IMR-90 (cell line): ENCODE measurements at regions not wholly inside any gene's neighbourhood (a gene's known extent, or its start where the extent isn't known, plus 50 kb on each side); places are given as distances from the start of the nearest gene placed in this dataset.

Experiments used
- ATAC-seq: fragments of 200-7000 bp; cut with Tn5 transposase; 2 replicates; pipeline ENCODE4 v1.9.1; 2020; ENCODE audit warnings: low read depth, mild to moderate bottlenecking, moderate library complexity
- BruUV-seq: library from RNA; stranded (reverse); fragments of 400-500 nt; replicated peaks from 2 replicates; lab custom pipeline; 2021; lab: Mats Ljungman, UMichigan
- CTCF ChIA-PET: fragments of 300-600 bp; formaldehyde crosslinking; extraction: SDS; loops from one replicate; lab custom pipeline; 2021; ENCODE audit warnings: antibody characterized with exemption; lab: Yijun Ruan, JAX
- POLR2A ChIA-PET: fragments of 300-600 bp; sonication (Branson Sonifier 250); formaldehyde crosslinking; loops from one replicate; lab custom pipeline; 2022; ENCODE audit warnings: antibody characterized with exemption; ENCODE audit not compliant: unreplicated experiment; lab: Charles Lee
- DNase-seq: peaks from one replicate; pipeline ENCODE4 v3.0.0; 2013
- H2AFZ ChIP-seq: replicated peaks from 2 replicates; pipeline ENCODE3; 2013; ENCODE audit warnings: low read length, mild to moderate bottlenecking; ENCODE audit not compliant: poor library complexity
- H2AK5ac ChIP-seq: 2 replicates; pipeline ENCODE4 v1.6.1; 2013; ENCODE audit warnings: low read depth, low read length, inconsistent platforms
- H2AK9ac ChIP-seq: replicated peaks from 2 replicates; pipeline ENCODE3; 2013; ENCODE audit warnings: mild to moderate bottlenecking, low read depth, low read length, moderate library complexity; ENCODE audit not compliant: poor library complexity
- H2BK120ac ChIP-seq: 2 replicates; pipeline ENCODE4 v1.6.1; 2013; ENCODE audit warnings: low read depth, low read length, inconsistent platforms
- H2BK15ac ChIP-seq: 3 replicates; pipeline ENCODE4 v1.6.1; 2013; ENCODE audit warnings: low read depth, low read length, inconsistent platforms
- H2BK20ac ChIP-seq: 2 replicates; pipeline ENCODE4 v1.6.1; 2013; ENCODE audit warnings: low read depth, mild to moderate bottlenecking, inconsistent platforms, low read length, moderate library complexity
- H2BK5ac ChIP-seq: 2 replicates; pipeline ENCODE4 v1.6.1; 2013; ENCODE audit warnings: mild to moderate bottlenecking, low read depth, low read length, inconsistent platforms; ENCODE audit not compliant: poor library complexity, severe bottlenecking
- H3K14ac ChIP-seq: replicated peaks from 2 replicates; pipeline ENCODE4 v1.6.1; 2013; ENCODE audit warnings: low read depth, low read length, inconsistent platforms
- H3K18ac ChIP-seq: 2 replicates; pipeline ENCODE4 v1.6.1; 2013; ENCODE audit warnings: low read depth, low read length, control low read depth
- H3K23ac ChIP-seq: 2 replicates; pipeline ENCODE4 v1.6.1; 2013; ENCODE audit warnings: low read depth, low read length, inconsistent platforms
- H3K27ac ChIP-seq: 2 replicates; pipeline ENCODE4 v1.5.1; 2013; ENCODE audit warnings: mild to moderate bottlenecking, control low read depth, low read length; ENCODE audit not compliant: insufficient read depth
- H3K27me3 ChIP-seq: 2 replicates; pipeline ENCODE4 v1.6.1; 2013; ENCODE audit warnings: low read length; ENCODE audit not compliant: control insufficient read depth, insufficient read depth
- H3K36me3 ChIP-seq: 2 replicates; pipeline ENCODE4 v1.6.1; 2013; ENCODE audit warnings: low read length, mixed read lengths; ENCODE audit not compliant: control insufficient read depth, insufficient read depth
- H3K4ac ChIP-seq: 2 replicates; pipeline ENCODE4 v1.6.1; 2013; ENCODE audit warnings: low read depth, low read length, inconsistent platforms
- H3K4me1 ChIP-seq: 2 replicates; pipeline ENCODE4 v1.6.1; 2013; ENCODE audit warnings: low read length, mixed read lengths; ENCODE audit not compliant: control insufficient read depth, insufficient read depth
- H3K4me2 ChIP-seq: 2 replicates; pipeline ENCODE4 v1.6.1; 2013; ENCODE audit warnings: low read depth, mild to moderate bottlenecking, control low read depth, low read length, moderate library complexity
- H3K4me3 ChIP-seq: 2 replicates; pipeline ENCODE4 v1.5.1; 2013; ENCODE audit warnings: low read depth, mild to moderate bottlenecking, control low read depth, low read length, moderate library complexity; ENCODE audit not compliant: insufficient read depth
- H3K56ac ChIP-seq: 2 replicates; pipeline ENCODE4 v1.6.1; 2013; ENCODE audit warnings: low read length, inconsistent platforms; ENCODE audit not compliant: insufficient read depth; ENCODE audit errors: extremely low read depth
- H3K79me1 ChIP-seq, 2 experiments: 2 replicates each; pipeline ENCODE4 v1.6.1; 2013; ENCODE audit warnings: low read length in 2 of 2, inconsistent platforms in 1 of 2, low read depth in 1 of 2
- H3K9ac ChIP-seq: 2 replicates; pipeline ENCODE4 v1.6.1; 2013; ENCODE audit warnings: low read depth, low read length, control low read depth
- H3K9me1 ChIP-seq: 2 replicates; pipeline ENCODE4 v1.6.1; 2013; ENCODE audit warnings: low read length, inconsistent platforms; ENCODE audit not compliant: insufficient read depth
- H3K9me3 ChIP-seq: 2 replicates; pipeline ENCODE4 v1.6.1; 2013; ENCODE audit warnings: low read length; ENCODE audit not compliant: control insufficient read depth, insufficient read depth
- H4K20me1 ChIP-seq: 2 replicates; pipeline ENCODE4 v1.6.1; 2013; ENCODE audit warnings: low read length, inconsistent platforms; ENCODE audit not compliant: insufficient read depth
- H4K5ac ChIP-seq: 2 replicates; pipeline ENCODE4 v1.6.1; 2013; ENCODE audit warnings: mild to moderate bottlenecking, low read depth, low read length, control low read depth
- H4K8ac ChIP-seq, 2 experiments: 2 replicates each; pipeline ENCODE4 v1.6.1; 2013; ENCODE audit warnings: low read depth in 2 of 2, low read length in 2 of 2, control low read depth in 1 of 2, inconsistent platforms in 1 of 2
- H4K91ac ChIP-seq: 2 replicates; pipeline ENCODE4 v1.6.1; 2013; ENCODE audit warnings: low read depth, low read length, inconsistent platforms; ENCODE audit not compliant: insufficient read depth
- BHLHE40 ChIP-seq: fragments of 150-350 bp; IDR thresholded peaks from 2 replicates; pipeline ENCODE4 v1.6.1; 2016; ENCODE audit warnings: mild to moderate bottlenecking, low read depth, low read length
- CHD1 ChIP-seq: IDR thresholded peaks from 2 replicates; pipeline ENCODE4 v1.6.1; 2012; ENCODE audit warnings: low read depth, low read length, improper control_type of control experiment
- CTCF ChIP-seq: conservative IDR thresholded peaks from 2 replicates; pipeline ENCODE4 v1.5.1; 2012; ENCODE audit warnings: mild to moderate bottlenecking, low read depth, low read length, improper control_type of control experiment
- FOS ChIP-seq: fragments of 150-350 bp; IDR thresholded peaks from 2 replicates; pipeline ENCODE4 v1.6.1; 2016; ENCODE audit warnings: low read depth, low read length
- MAFK ChIP-seq: IDR thresholded peaks from 2 replicates; pipeline ENCODE4 v1.6.1; 2012; ENCODE audit warnings: low read depth, low read length, improper control_type of control experiment
- MAZ ChIP-seq: IDR thresholded peaks from 2 replicates; pipeline ENCODE4 v1.6.1; 2012; ENCODE audit warnings: low read depth, mild to moderate bottlenecking, low read length, improper control_type of control experiment, moderate library complexity, borderline replicate concordance
- MXI1 ChIP-seq: IDR thresholded peaks from 2 replicates; pipeline ENCODE4 v1.6.1; 2012; ENCODE audit warnings: low read depth, mild to moderate bottlenecking, low read length, moderate library complexity, borderline replicate concordance
- NFE2L2 ChIP-seq: fragments of 150-350 bp; IDR thresholded peaks from 2 replicates; pipeline ENCODE4 v1.6.1; 2016; ENCODE audit warnings: low read depth, mild to moderate bottlenecking, low read length
- RAD21 ChIP-seq: IDR thresholded peaks from 2 replicates; pipeline ENCODE4 v1.6.1; 2012; ENCODE audit warnings: low read length, improper control_type of control experiment
- RCOR1 ChIP-seq: IDR thresholded peaks from 2 replicates; pipeline ENCODE4 v1.6.1; 2012; ENCODE audit warnings: mild to moderate bottlenecking, low read length, improper control_type of control experiment; ENCODE audit not compliant: insufficient replicate concordance
- RFX5 ChIP-seq: IDR thresholded peaks from 2 replicates; pipeline ENCODE4 v1.8.0; 2012; ENCODE audit warnings: low read depth, mild to moderate bottlenecking, low read length, moderate library complexity
- SMC3 ChIP-seq: fragments of 150-350 bp; IDR thresholded peaks from 2 replicates; pipeline ENCODE4 v1.6.1; 2016; ENCODE audit warnings: low read depth, mild to moderate bottlenecking, antibody characterized with exemption, low read length, moderate library complexity
- USF2 ChIP-seq: fragments of 150-350 bp; IDR thresholded peaks from 2 replicates; pipeline ENCODE4 v1.6.1; 2017; ENCODE audit warnings: mild to moderate bottlenecking, antibody characterized with exemption, low read length, low read depth
- WGBS, 2 experiments: methylation state at CpG; one replicate each; pipeline versions ENCODE4 v1.1.5 to v1.1.7; 2013; ENCODE audit warnings: missing lambda C conversion rate in 2 of 2; ENCODE audit not compliant: insufficient read length in 1 of 2; ENCODE audit errors: extremely low coverage in 2 of 2; 5-methylcytosine and 5-hydroxymethylcytosine counted together
- dilution Hi-C: fragments of 300-500 bp; cut with HindIII; formaldehyde crosslinking; loops from one replicate; pipeline ENCODE4 v1.14.3; 2018; ENCODE audit warnings: low sequenced_read_pairs; ENCODE audit not compliant: unreplicated experiment
- in situ Hi-C: fragments of 300-500 bp; cut with MboI; formaldehyde crosslinking; loops from 3 replicates; pipeline ENCODE4 v1.14.3; 2019; ENCODE audit warnings: low sequenced_read_pairs, inconsistent platforms, mixed read lengths
- intact Hi-C: fragments of 100-400 bp; cut with micrococcal nuclease; formaldehyde crosslinking; loops from 2 replicates; pipeline ENCODE4 v1.10.0; 2022

- Histone ChIP-seq H3K79me1 (no peaks in the 10 kb centered on the region), H2BK15ac (no peak overlapping the region), H4K8ac (no peak overlapping the region), H4K20me1 (no peaks in the 10 kb centered on the region), H3K36me3 (no peaks in the 10 kb centered on the region), H2AK5ac (no peak overlapping the region), H3K9me3 (peaks cover 6% of the 10 kb centered on the region), H3K56ac (no peak overlapping the region), H3K4me3 (no peak overlapping the region), H3K27ac (no peak overlapping the region), H3K27me3 (no peaks in the 10 kb centered on the region), H4K91ac (no peak overlapping the region), H2BK120ac (no peak overlapping the region), H3K9me1 (no peaks in the 10 kb centered on the region), H3K9ac (no peak overlapping the region), H3K4ac (no peak overlapping the region), H3K18ac (no peak overlapping the region), H3K23ac (no peak overlapping the region), H3K4me1 (no peaks in the 10 kb centered on the region), H3K14ac (no peak overlapping the region), H2BK5ac (no peak overlapping the region), H2BK20ac (no peak overlapping the region), H3K4me2 (no peak overlapping the region), H2AK9ac (no peak overlapping the region), H2AFZ (no peak overlapping the region), H4K5ac (no peak overlapping the region)
- dilution Hi-C loops: no loop called here
- WGBS, 2 experiments: no CpG with 5 or more reads among the region's 3 CpGs
- TF ChIP-seq MAZ (no peak), FOS (no peak), CHD1 (no peak), MAFK (no peak), USF2 (no peak), MXI1 (no peak), CTCF (no peak), RFX5 (no peak), BHLHE40 (no peak), RCOR1 (no peak), NFE2L2 (no peak), SMC3 (no peak), RAD21 (no peak)
- intact Hi-C loops: no loop called here
- ChIA-PET CTCF (no interaction called here), POLR2A (no interaction called here)
- in situ Hi-C loops: no loop called here
- DNase-seq (no peak), ATAC-seq (no peak)
- no TSS peak for BruUV-seq
Observed at GRCh38 chr5:166624573-166624972, 1666.9 kb upstream of the WWC1 start.
